SK-N-SH (cell line): ENCODE measurements at regions not wholly inside any gene's neighbourhood (a gene's known extent, or its start where the extent isn't known, plus 50 kb on each side); places are given as distances from the start of the nearest gene placed in this dataset.

ENCODE experiments used
- CTCF ChIA-PET: fragments of 300-600, 350-600 bp; formaldehyde crosslinking; extraction: SDS; loops from one replicate; lab custom pipeline; 2021; lab: Yijun Ruan, JAX
- POLR2A ChIA-PET: fragments of 350-600 bp; sonication (Branson Sonifier 250); formaldehyde crosslinking; extraction: SDS; loops from one replicate; lab custom pipeline; 2020; ENCODE audit warnings: antibody characterized with exemption, inconsistent platforms; lab: Yijun Ruan, JAX
- DNase-seq: peaks from one replicate; pipeline ENCODE4 v3.0.0; 2012
- H2AFZ ChIP-seq: fragments of 200-600 bp; sonication (generic); 2 replicates; pipeline ENCODE4 v1.8.1; 2016; ENCODE audit warnings: antibody characterized with exemption, mild to moderate bottlenecking, low read depth
- H3F3A ChIP-seq: fragments of 200-600 bp; sonication (generic); replicated peaks from 2 replicates; pipeline ENCODE3; 2016; ENCODE audit warnings: antibody characterized with exemption, mild to moderate bottlenecking; ENCODE audit not compliant: insufficient read depth
- H3K27ac ChIP-seq, 2 experiments: fragments of 200-500 bp in 1 of 2; fragments of 200-600 bp in 1 of 2; sonication (Bioruptor generic) in 1 of 2; sonication (generic), shearing (Covaris generic) in 1 of 2; 2 replicates each; pipeline versions ENCODE4 v1.5.1 to v1.6.1; 2014 to 2016; ENCODE audit warnings: low read depth in 2 of 2, inconsistent platforms in 1 of 2, low read length in 1 of 2, mild to moderate bottlenecking in 1 of 2, mixed read lengths in 1 of 2
- H3K27me3 ChIP-seq: fragments of 200-600 bp; sonication (generic), shearing (Covaris generic); 2 replicates; pipeline ENCODE4 v1.6.1; 2016; ENCODE audit warnings: mixed run types; ENCODE audit not compliant: insufficient read depth
- H3K36me3 ChIP-seq, 2 experiments: fragments of 200-500 bp in 1 of 2; fragments of 200-600 bp in 1 of 2; sonication (Bioruptor generic) in 1 of 2; sonication (generic) in 1 of 2; replicated peaks in 1 of 2; 2 replicates each; pipeline versions ENCODE3 to v1.5.1; 2014 to 2016; ENCODE audit warnings: low read length in 1 of 2, mild to moderate bottlenecking in 1 of 2; ENCODE audit not compliant: insufficient read depth in 2 of 2, control insufficient read depth in 1 of 2
- H3K4me1 ChIP-seq, 2 experiments: fragments of 200-500 bp in 1 of 2; fragments of 200-600 bp in 1 of 2; sonication (Bioruptor generic) in 1 of 2; sonication (generic), shearing (Covaris generic) in 1 of 2; 2 replicates each; pipeline versions ENCODE4 v1.5.1 to v1.6.1; 2014 to 2016; ENCODE audit warnings: low read depth in 1 of 2, low read length in 1 of 2, mixed run types in 1 of 2; ENCODE audit not compliant: insufficient read depth in 2 of 2, control insufficient read depth in 1 of 2
- H3K4me2 ChIP-seq: fragments of 200-600 bp; sonication (generic), shearing (Covaris generic); 2 replicates; pipeline ENCODE4 v1.6.1; 2017; ENCODE audit warnings: mixed run types
- H3K4me3 ChIP-seq, 2 experiments: fragments of 200-500 bp in 1 of 2; fragments of 200-600 bp in 1 of 2; sonication (Bioruptor generic) in 1 of 2; sonication (generic), shearing (Covaris generic) in 1 of 2; 2 replicates each; pipeline versions ENCODE4 v1.5.1 to v1.8.1; 2014 to 2016; ENCODE audit warnings: low read depth in 2 of 2, inconsistent platforms in 1 of 2, low read length in 1 of 2, mild to moderate bottlenecking in 1 of 2, mixed read lengths in 1 of 2, moderate library complexity in 1 of 2
- H3K79me2 ChIP-seq: fragments of 200-600 bp; sonication (generic); 2 replicates; pipeline ENCODE4 v1.8.1; 2017; ENCODE audit warnings: mild to moderate bottlenecking; ENCODE audit not compliant: insufficient read depth
- H3K9ac ChIP-seq: fragments of 200-600 bp; sonication (generic); 2 replicates; pipeline ENCODE4 v1.6.1; 2017; ENCODE audit warnings: mixed run types
- H3K9me2 ChIP-seq: fragments of 200-600 bp; sonication (generic); 2 replicates; pipeline ENCODE4 v1.6.1; 2017; ENCODE audit warnings: mixed run types
- H3K9me3 ChIP-seq: fragments of 200-600 bp; sonication (generic); 2 replicates; pipeline ENCODE4 v1.6.1; 2017; ENCODE audit warnings: mixed run types, mild to moderate bottlenecking, moderate library complexity
- H4K20me1 ChIP-seq: fragments of 200-600 bp; sonication (generic); 2 replicates; pipeline ENCODE4 v1.6.1; 2017; ENCODE audit warnings: mild to moderate bottlenecking, mixed run types; ENCODE audit not compliant: insufficient read depth
- CTCF ChIP-seq: fragments of 200-600 bp; sonication (generic); IDR thresholded peaks from 2 replicates; pipeline ENCODE4 v1.6.1; 2017; ENCODE audit warnings: antibody characterized with exemption, mild to moderate bottlenecking, moderate library complexity
- EZH2phosphoT487 ChIP-seq: fragments of 200-600 bp; sonication (generic); IDR thresholded peaks from 2 replicates; pipeline ENCODE4 v1.6.1; 2017; ENCODE audit warnings: low read depth, mixed run types, mild to moderate bottlenecking, antibody characterized with exemption, moderate library complexity, borderline replicate concordance
- FOSL2 ChIP-seq: IDR thresholded peaks from 2 replicates; pipeline ENCODE4 v1.4.0; 2012; ENCODE audit warnings: low read depth, mild to moderate bottlenecking, moderate library complexity, borderline replicate concordance
- FOXM1 ChIP-seq: IDR thresholded peaks from 2 replicates; pipeline ENCODE4 v1.4.0; 2012; ENCODE audit warnings: low read depth, mild to moderate bottlenecking
- GATA2 ChIP-seq: sonication (generic); formaldehyde crosslinking; IDR thresholded peaks from 2 replicates; pipeline ENCODE4 v1.5.0; 2020; ENCODE audit warnings: mild to moderate bottlenecking, missing genetic modification reagents
- NFIC ChIP-seq: IDR thresholded peaks from 2 replicates; pipeline ENCODE4 v1.4.0; 2012; ENCODE audit warnings: borderline replicate concordance
- NRF1 ChIP-seq: IDR thresholded peaks from 2 replicates; pipeline ENCODE4 v1.6.1; 2012; ENCODE audit warnings: low read depth, mild to moderate bottlenecking, low read length
- PBX3 ChIP-seq: IDR thresholded peaks from 2 replicates; pipeline ENCODE4; 2012
- RAD21 ChIP-seq: IDR thresholded peaks from 2 replicates; pipeline ENCODE4 v1.6.1; 2012; ENCODE audit warnings: mild to moderate bottlenecking, low read length
- RFX5 ChIP-seq: IDR thresholded peaks from 2 replicates; pipeline ENCODE4 v1.6.1; 2012; ENCODE audit warnings: mild to moderate bottlenecking, improper control_type of control experiment, low read length
- SIN3A ChIP-seq: IDR thresholded peaks from 2 replicates; pipeline ENCODE4 v1.6.1; 2012; ENCODE audit warnings: low read depth, mild to moderate bottlenecking, low read length, moderate library complexity, borderline replicate concordance
- SMC3 ChIP-seq: IDR thresholded peaks from 2 replicates; pipeline ENCODE4 v1.6.1; 2012; ENCODE audit warnings: low read depth, low read length, improper control_type of control experiment
- TEAD4 ChIP-seq: IDR thresholded peaks from 2 replicates; pipeline ENCODE4 v1.4.0; 2012; ENCODE audit warnings: mild to moderate bottlenecking, borderline replicate concordance; ENCODE audit not compliant: insufficient read depth
- USF2 ChIP-seq: fragments of 150-350 bp; IDR thresholded peaks from 2 replicates; pipeline ENCODE4 v1.6.1; 2017; ENCODE audit warnings: antibody characterized with exemption, low read length, low read depth, borderline replicate concordance
- YY1 ChIP-seq: IDR thresholded peaks from 2 replicates; pipeline ENCODE4 v1.4.0; 2012; ENCODE audit warnings: low read depth, mild to moderate bottlenecking
- ZBTB33 ChIP-seq: IDR thresholded peaks from 2 replicates; pipeline ENCODE4 v1.4.0; 2012; ENCODE audit warnings: low read depth, borderline replicate concordance
- WGBS: methylation state at CpG from one replicate; pipeline ENCODE4 v1.1.6; 2017; ENCODE audit warnings: low lambda C conversion rate; 5-methylcytosine and 5-hydroxymethylcytosine counted together

GRCh38 chr4:78706302-78706701, 69.8 kb upstream of the BMP2K start:
- no peak for DNase-seq
- no peak for TF ChIP-seq NFIC
- TF ChIP-seq FOSL2: no peak
- TF ChIP-seq NRF1: no peak
- no peaks in the 10 kb centered on the region for H3K9me2 ChIP-seq
- WGBS: 69% methylated on average over 6 of the region's 6 CpGs
- H3K9me3 ChIP-seq: peaks cover 11% of the 10 kb centered on the region
- no peaks in the 10 kb centered on the region for H3K27me3 ChIP-seq
- H3K27ac ChIP-seq: no peak overlapping the region
- POLR2A ChIA-PET: no interaction called here
- no peaks in the 10 kb centered on the region; a peak in 1 of 4 replicates for H3K4me1 ChIP-seq
- no peaks in the 10 kb centered on the region for H4K20me1 ChIP-seq
- no peak overlapping the region for H3K4me3 ChIP-seq
- H3K79me2 ChIP-seq: no peaks in the 10 kb centered on the region
- CTCF ChIA-PET: no interaction called here
- peaks cover 4% of the 10 kb centered on the region for H3F3A ChIP-seq
- no peak overlapping the region for H2AFZ ChIP-seq
- H3K36me3 ChIP-seq: no peaks in the 10 kb centered on the region
- H3K4me2 ChIP-seq: no peak overlapping the region
- H3K9ac ChIP-seq: no peak overlapping the region

GRCh38 chr4:78707268-78707667, 68.9 kb upstream of the BMP2K start:
- WGBS: 86% methylated on average over 2 of the region's 2 CpGs
- H3K9me2 ChIP-seq: no peaks in the 10 kb centered on the region
- POLR2A ChIA-PET: no interaction called here

More at GRCh38 chr4:78707268-78707667, 68.9 kb upstream of the BMP2K start:
- H3K36me3 ChIP-seq: no peaks in the 10 kb centered on the region
- no peaks in the 10 kb centered on the region for H3K27me3 ChIP-seq
- no peaks in the 10 kb centered on the region; a peak in 1 of 4 replicates for H3K4me1 ChIP-seq
- no peaks in the 10 kb centered on the region for H4K20me1 ChIP-seq
- H3K9ac ChIP-seq: no peak overlapping the region
- CTCF ChIA-PET: no interaction called here
- peaks cover 11% of the 10 kb centered on the region for H3K9me3 ChIP-seq
- H2AFZ ChIP-seq: no peak overlapping the region
- H3K27ac ChIP-seq: no peak overlapping the region
- H3K4me3 ChIP-seq: no peak overlapping the region
- TF ChIP-seq CTCF (no peak), RFX5 (no peak), SIN3A (no peak), FOXM1 (no peak), YY1 (no peak), ZBTB33 (no peak), TEAD4 (no peak), SMC3 (no peak), EZH2phosphoT487 (no peak), GATA2 (CRISPR knock-in tag) (no peak), NRF1 (no peak), RAD21 (no peak), USF2 (no peak), PBX3 (no peak)
- TF ChIP-seq, all 33 proteins: peak for 0
- no peak for DNase-seq
- Histone ChIP-seq H3K79me2 (no peaks in the 10 kb centered on the region), H3K4me2 (no peak overlapping the region), H3F3A (peaks cover 4% of the 10 kb centered on the region)
